Loucy (cell line): ENCODE measurements at regions not wholly inside any gene's neighbourhood (a gene's known extent, or its start where the extent isn't known, plus 50 kb on each side); places are given as distances from the start of the nearest gene placed in this dataset.

Experiments used
- H2AFZ ChIP-seq: fragments of 200-600 bp; sonication (generic); 2 replicates; pipeline ENCODE4 v1.6.0; 2016; ENCODE audit warnings: antibody characterized with exemption, mild to moderate bottlenecking, low read length, moderate library complexity
- H3F3A ChIP-seq: fragments of 200-600 bp; 2 replicates; pipeline ENCODE4 v1.6.0; 2016; ENCODE audit warnings: antibody characterized with exemption, low read depth, mild to moderate bottlenecking
- H3K27me3 ChIP-seq: fragments of 200-600 bp; sonication (generic); 2 replicates; pipeline ENCODE4 v1.6.1; 2014; ENCODE audit warnings: low read length, mild to moderate bottlenecking; ENCODE audit not compliant: insufficient read depth, poor library complexity, severe bottlenecking
- H3K36me3 ChIP-seq: fragments of 200-600 bp; sonication (generic); 2 replicates; pipeline ENCODE4 v1.6.1; 2016; ENCODE audit warnings: low read length; ENCODE audit not compliant: insufficient read depth
- H3K4me1 ChIP-seq: fragments of 200-600 bp; sonication (generic); 2 replicates; pipeline ENCODE4 v1.5.1; 2014; ENCODE audit warnings: low read length, mild to moderate bottlenecking; ENCODE audit not compliant: insufficient read depth, poor library complexity, severe bottlenecking
- H3K4me2 ChIP-seq: fragments of 200-600 bp; sonication (generic); 2 replicates; pipeline ENCODE4 v1.6.0; 2014; ENCODE audit warnings: antibody characterized with exemption, low read length, low read depth, mild to moderate bottlenecking; ENCODE audit not compliant: poor library complexity, severe bottlenecking
- H3K4me3 ChIP-seq: fragments of 200-600 bp; sonication (generic); 2 replicates; pipeline ENCODE4 v1.5.1; 2014; ENCODE audit warnings: low read length, mild to moderate bottlenecking, mixed read lengths; ENCODE audit not compliant: poor library complexity, severe bottlenecking
- H3K79me2 ChIP-seq: fragments of 200-600 bp; sonication (generic); 2 replicates; pipeline ENCODE4 v1.6.1; 2014; ENCODE audit warnings: low read length; ENCODE audit not compliant: insufficient read depth
- H3K9ac ChIP-seq: fragments of 200-600 bp; sonication (generic); 2 replicates; pipeline ENCODE4 v1.6.0; 2014; ENCODE audit warnings: mild to moderate bottlenecking, low read depth, low read length, moderate library complexity; ENCODE audit not compliant: poor library complexity, severe bottlenecking
- H3K9me2 ChIP-seq: fragments of 200-600 bp; sonication (generic); replicated peaks from 2 replicates; pipeline ENCODE4 v1.6.1; 2016; ENCODE audit warnings: low read depth, low read length, mixed read lengths
- H3K9me3 ChIP-seq: fragments of 200-600 bp; sonication (generic); 2 replicates; pipeline ENCODE4 v1.6.1; 2014; ENCODE audit warnings: mild to moderate bottlenecking, antibody characterized with exemption, low read length, low read depth; ENCODE audit not compliant: insufficient read depth
- H4K20me1 ChIP-seq: fragments of 200-600 bp; sonication (generic); 2 replicates; pipeline ENCODE4 v1.6.0; 2014; ENCODE audit warnings: antibody characterized with exemption, low read length, mild to moderate bottlenecking; ENCODE audit not compliant: insufficient read depth, poor library complexity, severe bottlenecking
- EZH2phosphoT487 ChIP-seq: fragments of 200-600 bp; IDR thresholded peaks from 2 replicates; pipeline ENCODE4 v1.6.1; 2018; ENCODE audit warnings: antibody characterized with exemption, mild to moderate bottlenecking, moderate library complexity, borderline replicate concordance
- TF ChIP-seq, protein P1 (sequence below): fragments of 200-600 bp; sonication (generic); conservative IDR thresholded peaks from 2 replicates; pipeline ENCODE4 v1.5.1; 2014; ENCODE audit warnings: mild to moderate bottlenecking, antibody characterized with exemption, low read length

DNA sequence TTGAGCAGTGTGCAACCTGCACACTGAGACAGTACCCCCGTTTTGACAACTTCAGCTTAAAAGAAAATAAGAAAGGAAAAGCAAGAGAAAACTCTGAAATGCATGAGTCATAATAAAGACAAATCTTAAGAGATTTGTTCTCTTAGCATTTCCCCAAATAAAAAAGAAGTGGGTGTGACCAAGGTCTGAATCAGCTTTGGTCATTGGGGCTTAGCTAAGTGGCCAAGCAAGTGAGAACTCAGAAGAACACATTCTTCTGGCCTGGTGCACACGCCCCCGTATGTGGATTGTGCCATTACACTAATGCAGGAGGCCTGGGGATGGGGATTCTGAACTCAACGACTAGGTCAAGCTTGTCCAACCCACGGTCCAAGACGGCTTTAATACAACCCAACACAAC, 56.9 kb upstream of the PDZRN3 start:
- H3K27me3 ChIP-seq: no peaks in the 10 kb centered on the region
- no peak for TF ChIP-seq EZH2phosphoT487
- TF ChIP-seq, protein P1, sequence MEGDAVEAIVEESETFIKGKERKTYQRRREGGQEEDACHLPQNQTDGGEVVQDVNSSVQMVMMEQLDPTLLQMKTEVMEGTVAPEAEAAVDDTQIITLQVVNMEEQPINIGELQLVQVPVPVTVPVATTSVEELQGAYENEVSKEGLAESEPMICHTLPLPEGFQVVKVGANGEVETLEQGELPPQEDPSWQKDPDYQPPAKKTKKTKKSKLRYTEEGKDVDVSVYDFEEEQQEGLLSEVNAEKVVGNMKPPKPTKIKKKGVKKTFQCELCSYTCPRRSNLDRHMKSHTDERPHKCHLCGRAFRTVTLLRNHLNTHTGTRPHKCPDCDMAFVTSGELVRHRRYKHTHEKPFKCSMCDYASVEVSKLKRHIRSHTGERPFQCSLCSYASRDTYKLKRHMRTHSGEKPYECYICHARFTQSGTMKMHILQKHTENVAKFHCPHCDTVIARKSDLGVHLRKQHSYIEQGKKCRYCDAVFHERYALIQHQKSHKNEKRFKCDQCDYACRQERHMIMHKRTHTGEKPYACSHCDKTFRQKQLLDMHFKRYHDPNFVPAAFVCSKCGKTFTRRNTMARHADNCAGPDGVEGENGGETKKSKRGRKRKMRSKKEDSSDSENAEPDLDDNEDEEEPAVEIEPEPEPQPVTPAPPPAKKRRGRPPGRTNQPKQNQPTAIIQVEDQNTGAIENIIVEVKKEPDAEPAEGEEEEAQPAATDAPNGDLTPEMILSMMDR: no peak
- H3K79me2 ChIP-seq: no peaks in the 10 kb centered on the region
- H3K9me3 ChIP-seq: no peaks in the 10 kb centered on the region
- no peak overlapping the region for H3K4me3 ChIP-seq
- no peak overlapping the region for H3K4me2 ChIP-seq
- no peak overlapping the region for H2AFZ ChIP-seq
- no peaks in the 10 kb centered on the region for H3F3A ChIP-seq
- H3K9ac ChIP-seq: no peak overlapping the region
- H3K9me2 ChIP-seq: no peaks in the 10 kb centered on the region
- no peaks in the 10 kb centered on the region for H4K20me1 ChIP-seq
- H3K36me3 ChIP-seq: no peaks in the 10 kb centered on the region
- no peaks in the 10 kb centered on the region for H3K4me1 ChIP-seq

DNA sequence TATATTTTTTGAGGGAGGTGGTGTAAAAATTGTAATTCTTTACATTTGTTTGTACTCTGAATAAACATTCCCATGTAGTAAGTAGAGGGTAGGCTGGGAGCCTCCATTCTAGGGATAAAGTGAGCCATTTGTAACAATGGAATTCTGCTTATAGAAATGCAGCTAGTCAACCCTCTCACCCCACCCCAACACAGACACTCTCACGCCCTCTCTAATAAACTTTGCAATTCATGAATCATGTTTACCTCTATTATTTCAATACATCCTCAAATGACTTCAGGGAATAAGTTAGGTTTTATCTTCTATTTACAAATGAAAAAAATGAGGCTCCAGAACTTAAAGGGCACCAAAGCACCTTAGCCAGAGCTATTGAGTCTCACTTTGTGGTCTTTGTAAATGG, 56.5 kb upstream of the PDZRN3 start:
- Histone ChIP-seq H2AFZ (no peak overlapping the region), H3K79me2 (no peaks in the 10 kb centered on the region), H3K9ac (no peak overlapping the region), H3K4me2 (no peak overlapping the region), H3K27me3 (no peaks in the 10 kb centered on the region), H3K4me1 (no peaks in the 10 kb centered on the region), H3K36me3 (no peaks in the 10 kb centered on the region), H3K9me3 (no peaks in the 10 kb centered on the region), H3F3A (no peaks in the 10 kb centered on the region), H3K4me3 (no peak overlapping the region), H4K20me1 (no peaks in the 10 kb centered on the region), H3K9me2 (no peaks in the 10 kb centered on the region)
- TF ChIP-seq, protein P1: no peak
- TF ChIP-seq EZH2phosphoT487: no peak

DNA sequence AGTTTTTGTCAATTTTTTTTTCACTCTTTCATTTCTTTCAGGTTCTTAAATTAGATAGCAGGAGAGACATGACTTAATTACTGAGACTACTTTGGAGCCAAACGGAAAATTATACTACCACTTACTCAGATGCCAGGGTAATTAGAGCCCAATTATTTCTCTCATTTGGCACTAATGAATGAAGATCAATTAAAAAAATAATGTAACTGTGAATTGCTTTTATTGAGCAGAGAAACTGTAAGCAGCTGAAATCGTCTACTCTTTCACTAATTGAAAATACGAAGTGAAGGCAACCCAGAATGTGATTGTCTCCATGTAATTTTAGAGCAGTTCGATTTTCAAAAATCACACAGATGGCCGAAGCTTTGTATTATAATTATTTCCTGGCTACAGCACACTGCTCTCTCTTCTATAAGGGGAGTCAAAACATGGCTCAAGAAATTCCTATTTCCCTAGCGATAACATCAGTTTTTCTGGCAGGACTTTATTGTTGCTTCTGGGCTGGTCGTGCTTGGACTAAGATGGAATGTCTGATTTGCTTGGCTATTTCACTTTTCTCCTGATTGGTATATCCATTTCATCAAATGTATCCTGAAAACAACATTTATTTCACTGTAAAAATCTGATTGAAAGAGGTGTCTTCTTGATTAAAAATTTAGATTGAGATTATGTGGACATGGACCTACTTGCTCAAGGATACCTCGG, 55.8 kb upstream of the PDZRN3 start:
- no peaks in the 10 kb centered on the region for H3K9me2 ChIP-seq
- no peaks in the 10 kb centered on the region for H3K9me3 ChIP-seq
- no peak overlapping the region for H3K9ac ChIP-seq
- TF ChIP-seq EZH2phosphoT487: no peak
- TF ChIP-seq, protein P1: no peak
- H3K79me2 ChIP-seq: no peaks in the 10 kb centered on the region
- no peaks in the 10 kb centered on the region for H3K27me3 ChIP-seq
- H3K4me2 ChIP-seq: no peak overlapping the region
- no peak overlapping the region for H2AFZ ChIP-seq
- H3K4me1 ChIP-seq: no peaks in the 10 kb centered on the region
- no peaks in the 10 kb centered on the region for H4K20me1 ChIP-seq
- H3F3A ChIP-seq: no peaks in the 10 kb centered on the region
- H3K4me3 ChIP-seq: no peak overlapping the region
- H3K36me3 ChIP-seq: no peaks in the 10 kb centered on the region
